H1 (cell line): ENCODE measurements at regions not wholly inside any gene's neighbourhood (a gene's known extent, or its start where the extent isn't known, plus 50 kb on each side); places are given as distances from the start of the nearest gene placed in this dataset.

Experiments used
- CTCF ChIA-PET: fragments of 300-600 bp; sonication (Branson Sonifier 250); formaldehyde crosslinking; loops from one replicate; lab custom pipeline; 2021; ENCODE audit not compliant: partially characterized antibody; lab: Charles Lee
- POLR2A ChIA-PET: fragments of 300-600 bp; sonication (Branson Sonifier 250); formaldehyde crosslinking; loops from one replicate; lab custom pipeline; 2021; ENCODE audit warnings: inconsistent platforms; ENCODE audit not compliant: partially characterized antibody; lab: Charles Lee
- DNase-seq, 2 experiments: peaks; one replicate each; pipeline versions ENCODE4 v3.0.0 to v3.0.0-alpha.2; 2010 to 2022; ENCODE audit warnings: low spot score in 2 of 2, low read depth in 1 of 2, mixed read lengths in 1 of 2
- FAIRE-seq: peaks from 2 replicates; lab custom pipeline; 2011; peaks lifted over from hg19 to GRCh38; lab: Jason Lieb, UNC
- H2AFZ ChIP-seq: 2 replicates; pipeline ENCODE4 v1.8.1; 2012; ENCODE audit warnings: low read length, inconsistent platforms
- H2AK5ac ChIP-seq: 2 replicates; pipeline ENCODE4 v1.6.1; 2013; ENCODE audit warnings: low read depth, low read length
- H2BK120ac ChIP-seq: replicated peaks from 2 replicates; pipeline ENCODE3; 2013; ENCODE audit warnings: low read depth, low read length, inconsistent platforms
- H2BK12ac ChIP-seq: 2 replicates; pipeline ENCODE4 v1.6.1; 2013; ENCODE audit warnings: low read depth, low read length
- H2BK15ac ChIP-seq: 2 replicates; pipeline ENCODE4 v1.6.1; 2013; ENCODE audit warnings: low read length
- H2BK20ac ChIP-seq: 2 replicates; pipeline ENCODE4 v1.6.1; 2013; ENCODE audit warnings: low read length
- H2BK5ac ChIP-seq: 2 replicates; pipeline ENCODE4 v1.6.1; 2013; ENCODE audit warnings: low read depth, low read length
- H3K14ac ChIP-seq: 2 replicates; pipeline ENCODE4 v1.6.1; 2013; ENCODE audit warnings: inconsistent platforms; ENCODE audit not compliant: insufficient read length
- H3K18ac ChIP-seq: 2 replicates; pipeline ENCODE4 v1.6.1; 2013; ENCODE audit warnings: low read length; ENCODE audit errors: extremely low read depth
- H3K23ac ChIP-seq: 2 replicates; pipeline ENCODE4 v1.6.1; 2013; ENCODE audit warnings: inconsistent platforms; ENCODE audit not compliant: insufficient read length
- H3K23me2 ChIP-seq: 2 replicates; pipeline ENCODE4 v1.6.1; 2013; ENCODE audit warnings: low read depth, low read length
- H3K27ac ChIP-seq: 2 replicates; pipeline ENCODE4 v1.6.1; 2011; ENCODE audit warnings: low read depth, low read length, inconsistent platforms
- H3K27me3 ChIP-seq, 4 experiments: replicated peaks in 1 of 4; 1 replicate in 1 of 4; 2 replicates in 3 of 4; pipeline versions ENCODE4 v1.6.1 to v1.8.1; 2011 to 2013; ENCODE audit warnings: low read length in 3 of 4, mild to moderate bottlenecking in 3 of 4, inconsistent platforms in 2 of 4, mixed read lengths in 2 of 4, moderate library complexity in 1 of 4; ENCODE audit not compliant: control insufficient read depth in 3 of 4, insufficient read depth in 3 of 4; ENCODE audit errors: extremely low read depth in 1 of 4
- H3K36me3 ChIP-seq, 4 experiments: 2 replicates each; pipeline versions ENCODE4 v1.6.1 to v1.8.1; 2011 to 2013; ENCODE audit warnings: mild to moderate bottlenecking in 4 of 4, low read length in 3 of 4, moderate library complexity in 2 of 4, control low read depth in 1 of 4, inconsistent platforms in 1 of 4; ENCODE audit not compliant: insufficient read depth in 4 of 4, control insufficient read depth in 2 of 4
- H3K4ac ChIP-seq: replicated peaks from 2 replicates; pipeline ENCODE3; 2013; ENCODE audit warnings: low read length, low read depth, mixed read lengths, inconsistent platforms; ENCODE audit not compliant: insufficient read length
- H3K4me1 ChIP-seq, 4 experiments: replicated peaks in 1 of 4; 1 replicate in 1 of 4; 2 replicates in 3 of 4; pipeline versions ENCODE4 v1.6.1 to v1.8.1; 2011 to 2013; ENCODE audit warnings: low read length in 3 of 4, inconsistent platforms in 2 of 4, mixed read lengths in 1 of 4; ENCODE audit not compliant: insufficient read depth in 4 of 4, control insufficient read depth in 3 of 4
- H3K4me2 ChIP-seq, 2 experiments: 2 replicates each; pipeline versions ENCODE4 v1.6.1 to v1.8.1; 2011 to 2013; ENCODE audit warnings: low read depth in 2 of 2, low read length in 2 of 2, control low read depth in 1 of 2, inconsistent platforms in 1 of 2, mild to moderate bottlenecking in 1 of 2; ENCODE audit not compliant: insufficient read depth in 1 of 2
- H3K4me3 ChIP-seq, 4 experiments: fragments of 200-600, 300-600 bp in 1 of 4; sonication (generic), shearing (Covaris generic), sonication (Bioruptor Twin) in 1 of 4; 2 replicates each; pipeline versions ENCODE4 v1.5.1 to v1.8.1; 2011 to 2016; ENCODE audit warnings: low read length in 4 of 4, low read depth in 3 of 4, control low read depth in 2 of 4, inconsistent platforms in 2 of 4, mild to moderate bottlenecking in 2 of 4, mixed read lengths in 1 of 4, moderate library complexity in 1 of 4; ENCODE audit not compliant: insufficient read depth in 2 of 4; ENCODE audit errors: extremely low read depth in 1 of 4
- H3K56ac ChIP-seq: replicated peaks from 2 replicates; pipeline ENCODE3; 2013; ENCODE audit warnings: low read depth, mild to moderate bottlenecking, mixed read lengths, low read length, inconsistent platforms; ENCODE audit not compliant: insufficient read length
- H3K79me1 ChIP-seq: 2 replicates; pipeline ENCODE4 v1.6.1; 2013; ENCODE audit warnings: low read depth, low read length, control low read depth
- H3K79me2 ChIP-seq, 2 experiments: 2 replicates each; pipeline versions ENCODE4 v1.6.1 to v1.8.1; 2012 to 2013; ENCODE audit warnings: low read length in 2 of 2, mild to moderate bottlenecking in 2 of 2, inconsistent platforms in 1 of 2; ENCODE audit not compliant: insufficient read depth in 2 of 2, control insufficient read depth in 1 of 2
- H3K9ac ChIP-seq, 4 experiments: replicated peaks in 1 of 4; 1 replicate in 1 of 4; 2 replicates in 3 of 4; pipeline versions ENCODE4 v1.6.1 to v1.8.1; 2011 to 2013; ENCODE audit warnings: low read depth in 3 of 4, low read length in 3 of 4, control low read depth in 2 of 4, mild to moderate bottlenecking in 2 of 4, moderate library complexity in 2 of 4, inconsistent platforms in 1 of 4; ENCODE audit errors: extremely low read depth in 1 of 4
- H3K9me3 ChIP-seq, 2 experiments: 2 replicates each; pipeline versions ENCODE4 v1.6.1 to v1.8.1; 2012 to 2013; ENCODE audit warnings: mild to moderate bottlenecking in 2 of 2, moderate library complexity in 2 of 2, control low read depth in 1 of 2, inconsistent platforms in 1 of 2, low read depth in 1 of 2, low read length in 1 of 2, mixed read lengths in 1 of 2; ENCODE audit not compliant: insufficient read depth in 2 of 2
- H4K20me1 ChIP-seq, 2 experiments: replicated peaks in 1 of 2; 2 replicates each; pipeline versions ENCODE3 to v1.8.1; 2011 to 2013; ENCODE audit warnings: inconsistent platforms in 2 of 2, low read length in 2 of 2, mild to moderate bottlenecking in 1 of 2; ENCODE audit not compliant: insufficient read depth in 2 of 2, control insufficient read depth in 1 of 2
- H4K5ac ChIP-seq: 2 replicates; pipeline ENCODE4 v1.6.1; 2013; ENCODE audit warnings: low read length, low read depth, mixed read lengths, inconsistent platforms; ENCODE audit not compliant: insufficient read length
- H4K8ac ChIP-seq: 2 replicates; pipeline ENCODE4 v1.8.0; 2013; ENCODE audit warnings: mild to moderate bottlenecking, moderate library complexity, low read length, inconsistent platforms; ENCODE audit not compliant: insufficient read depth; ENCODE audit errors: extremely low read depth
- H4K91ac ChIP-seq: replicated peaks from 2 replicates; pipeline ENCODE3; 2013; ENCODE audit warnings: low read length, mixed read lengths, inconsistent platforms; ENCODE audit not compliant: insufficient read length
- ATF2 ChIP-seq: IDR thresholded peaks from 2 replicates; pipeline ENCODE4 v1.6.1; 2012; ENCODE audit warnings: low read length, inconsistent platforms
- BRCA1 ChIP-seq: IDR thresholded peaks from 2 replicates; pipeline ENCODE4 v1.6.1; 2012; ENCODE audit warnings: low read depth, low read length, improper control_type of control experiment
- CBX8 ChIP-seq: fragments of 300-800, 300-1000 bp; sonication (generic); IDR thresholded peaks from 2 replicates; pipeline ENCODE4 v1.7.1; 2016; ENCODE audit warnings: low read depth, low read length, borderline replicate concordance
- CEBPB ChIP-seq: IDR thresholded peaks from 2 replicates; pipeline ENCODE4 v1.6.1; 2012; ENCODE audit warnings: low read depth, low read length
- KDM1A ChIP-seq: fragments of 200-600, 300-600 bp; sonication (generic); IDR thresholded peaks from 2 replicates; pipeline ENCODE4 v1.7.1; 2016; ENCODE audit warnings: mild to moderate bottlenecking, low read length, borderline replicate concordance
- KDM4A ChIP-seq: IDR thresholded peaks from one replicate; pipeline ENCODE4 v1.7.1; 2012; ENCODE audit warnings: low read depth, mild to moderate bottlenecking, moderate library complexity, low read length, inconsistent platforms; ENCODE audit not compliant: severe bottlenecking
- SAP30 ChIP-seq: fragments of 300-600 bp; sonication (generic); IDR thresholded peaks from 2 replicates; pipeline ENCODE4 v1.7.1; 2012; ENCODE audit warnings: low read length, moderate library complexity, mild to moderate bottlenecking, inconsistent platforms; ENCODE audit not compliant: insufficient read depth, insufficient replicate concordance
- SIX5 ChIP-seq: IDR thresholded peaks from 2 replicates; pipeline ENCODE4 v1.6.1; 2011; ENCODE audit warnings: mild to moderate bottlenecking, low read depth, low read length

- Histone ChIP-seq H3K4me1 (no peaks in the 10 kb centered on the region), H2BK12ac (no peak overlapping the region), H3K56ac (no peak overlapping the region), H3K79me1 (no peaks in the 10 kb centered on the region), H2BK5ac (no peak overlapping the region), H3K79me2 (no peaks in the 10 kb centered on the region), H2BK120ac (no peak overlapping the region), H3K23me2 (no peaks in the 10 kb centered on the region), H3K14ac (no peak overlapping the region), H4K91ac (no peak overlapping the region), H3K4ac (no peak overlapping the region), H3K4me3 (no peak overlapping the region), H3K23ac (no peak overlapping the region), H3K27ac (no peak overlapping the region), H2BK20ac (no peak overlapping the region), H2AFZ (no peak overlapping the region), H2BK15ac (no peak overlapping the region), H2AK5ac (no peak overlapping the region), H3K9me3 (0 out of 4 replicates have a peak, but pooled peaks cover 5 to 8% of the 10 kb centered on the region in 2 experiments), H3K4me2 (no peak overlapping the region), H3K18ac (no peak overlapping the region), H4K5ac (no peak overlapping the region), H3K36me3 (peaks cover 0 to 2% (median 0%) of the 10 kb centered on the region in 4 experiments; a peak in 1 of 8 replicates), H3K9ac (no peak overlapping the region), H3K27me3 (no peaks in the 10 kb centered on the region), H4K20me1 (no peaks in the 10 kb centered on the region), H4K8ac (no peak overlapping the region)
- ChIA-PET CTCF (no interaction called here), POLR2A (no interaction called here)
- DNase-seq (no peak), FAIRE-seq (no peak)
- no peak for TF ChIP-seq CBX8
- no peak for TF ChIP-seq BRCA1
- TF ChIP-seq KDM4A, result no peak
- TF ChIP-seq KDM1A, result no peak
- no peak for TF ChIP-seq SIX5
- TF ChIP-seq CEBPB, result no peak
- no peak for TF ChIP-seq ATF2
- TF ChIP-seq SAP30, result no peak
Measured at GRCh38 chr2:118726821-118727220, 120.6 kb downstream of the EN1 start.
